ENCODE measurements at regions not wholly inside any gene's neighbourhood (a gene's known extent, or its start where the extent isn't known, plus 50 kb on each side); places are given as distances from the start of the nearest gene placed in this dataset.

DNA sequence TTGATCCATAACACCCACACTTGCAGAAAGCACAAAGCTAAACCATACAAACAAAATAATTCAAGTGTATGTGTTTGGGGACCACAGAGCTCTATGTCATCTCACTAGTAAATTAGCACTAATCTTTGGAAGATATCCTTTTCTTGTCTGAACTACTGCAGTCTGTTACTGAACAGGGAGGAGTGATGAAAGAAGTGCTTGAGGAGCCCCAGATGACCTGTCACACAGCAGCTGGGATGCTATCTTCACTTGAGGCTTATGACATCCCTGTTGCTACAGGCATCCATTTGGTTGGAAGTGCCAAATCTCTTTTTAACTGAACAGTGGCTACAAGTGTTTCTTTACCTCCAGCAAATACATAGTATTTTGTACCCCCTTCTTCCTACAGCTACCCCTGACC is 386.3 kb upstream of the CHAC2 start:
- no peak for TF ChIP-seq POLR2A (IDR thresholded peaks at IDR 0.05)
- no peak for TF ChIP-seq CTCF (IDR thresholded peaks at IDR 0.05)
- TF ChIP-seq POLR2AphosphoS5 (IDR thresholded peaks at IDR 0.05), result no peak
- TF ChIP-seq EP300 (IDR thresholded peaks at IDR 0.05), result no peak

All from suprapubic skin (tissue), 4 donors.